NCI-H345 treated with DMSO at 0.1 percent for 48 hours (cell line): ENCODE measurements at regions not wholly inside any gene's neighbourhood (a gene's known extent, or its start where the extent isn't known, plus 50 kb on each side); places are given as distances from the start of the nearest gene placed in this dataset.
"Not testable (repeated sequence)": the region's sequence is repeated elsewhere in the genome, so short reads cannot be mapped to it uniquely, and the experiment has no call there.

ENCODE experiments used
- DNase-seq: peaks from one replicate; lab custom pipeline; 2025; ENCODE audit not compliant: unreplicated experiment; lab: John Stamatoyannopoulos, UW

DNA sequence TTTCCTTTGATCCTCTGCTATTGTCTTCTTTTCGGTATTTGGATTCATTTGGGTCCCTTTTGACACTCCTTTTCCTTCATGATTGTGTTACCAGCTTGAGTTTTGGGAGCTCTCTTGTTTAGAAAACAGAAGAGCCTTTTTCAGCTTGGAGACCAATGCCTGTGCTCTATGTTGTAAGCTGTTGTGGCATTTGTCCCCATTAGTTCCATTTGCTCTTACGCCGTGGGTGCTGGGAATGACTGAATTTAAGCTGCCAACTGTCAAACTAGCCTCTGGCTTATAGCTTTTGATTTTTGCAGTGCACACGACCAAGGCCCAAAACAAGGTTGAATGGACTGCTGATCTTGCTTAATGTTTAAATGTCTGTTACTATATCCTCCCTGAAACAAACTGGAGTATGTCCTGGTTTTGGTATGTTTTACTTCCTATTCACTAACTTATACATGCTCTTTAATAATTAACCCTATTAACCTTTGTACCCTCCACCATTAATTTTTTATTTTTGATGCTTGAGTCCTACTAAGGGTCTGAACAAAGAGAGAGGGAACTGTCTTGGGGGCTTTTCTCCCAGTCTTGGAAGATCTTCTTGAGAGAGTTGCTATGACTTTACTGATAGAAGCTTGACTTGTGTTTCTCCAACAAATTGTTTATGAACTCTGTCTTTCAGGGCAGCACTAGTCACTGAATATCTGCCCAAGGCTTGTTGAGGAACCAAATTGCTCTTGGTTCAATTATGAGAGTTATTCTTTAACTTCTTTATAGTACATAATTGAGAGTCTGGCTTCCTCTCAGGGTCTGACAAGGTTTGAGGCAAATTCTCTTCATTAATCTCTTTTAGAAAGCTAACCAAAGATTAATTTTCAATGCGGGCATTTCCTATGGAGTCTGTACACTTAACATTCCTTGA lies 100.3 kb upstream of the SIRPG start:
- DNase-seq: no peak

- DNase-seq: no peak
These were observed 99.5 kb upstream of the SIRPG start for GRCh38 chr20:1757072-1757471.

DNA sequence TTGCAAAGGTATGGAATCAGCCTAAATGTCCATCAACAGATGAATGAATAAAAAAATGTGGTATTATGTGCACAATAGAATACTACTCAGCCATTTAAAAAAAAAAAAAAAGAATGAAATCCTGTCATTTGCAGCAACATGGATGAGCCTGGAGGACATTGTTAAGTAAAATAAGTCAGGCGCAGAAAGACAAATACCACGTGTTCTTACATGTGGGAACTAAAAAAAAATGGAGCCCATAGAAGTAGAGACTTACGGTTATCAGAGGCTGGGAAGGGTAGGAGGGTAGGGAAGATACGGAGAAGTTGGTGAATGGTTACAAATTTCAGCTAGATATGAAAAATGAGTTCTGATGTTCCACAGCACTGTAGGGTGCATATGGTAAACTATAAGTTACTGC lies 97.2 kb upstream of the SIRPG start:
- no peak for DNase-seq

- DNase-seq: no peak
These were observed 96.7 kb upstream of the SIRPG start for GRCh38 chr20:1754306-1754705.

- no peak for DNase-seq
These were observed 94.5 kb upstream of the SIRPG start for GRCh38 chr20:1752045-1752444.

DNA sequence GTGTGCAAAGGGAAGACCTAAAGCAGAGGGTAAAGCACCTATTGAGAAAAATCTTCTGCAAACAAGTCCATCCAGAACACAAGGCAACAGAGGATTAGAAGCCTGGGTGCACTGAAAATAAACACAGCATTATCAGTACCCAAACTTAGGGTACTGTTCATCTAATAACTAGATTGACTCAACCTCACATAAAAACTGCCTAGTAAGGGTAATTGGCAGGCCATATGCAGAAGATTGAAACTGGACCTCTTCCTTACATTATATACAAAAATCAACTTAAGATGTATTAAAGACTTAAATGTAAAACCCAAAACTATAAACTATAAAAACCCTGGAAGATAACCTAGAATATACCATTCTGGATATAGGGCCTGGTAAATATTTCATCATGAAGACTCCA lies 91.2 kb upstream of the SIRPG start:
- no peak for DNase-seq

DNA sequence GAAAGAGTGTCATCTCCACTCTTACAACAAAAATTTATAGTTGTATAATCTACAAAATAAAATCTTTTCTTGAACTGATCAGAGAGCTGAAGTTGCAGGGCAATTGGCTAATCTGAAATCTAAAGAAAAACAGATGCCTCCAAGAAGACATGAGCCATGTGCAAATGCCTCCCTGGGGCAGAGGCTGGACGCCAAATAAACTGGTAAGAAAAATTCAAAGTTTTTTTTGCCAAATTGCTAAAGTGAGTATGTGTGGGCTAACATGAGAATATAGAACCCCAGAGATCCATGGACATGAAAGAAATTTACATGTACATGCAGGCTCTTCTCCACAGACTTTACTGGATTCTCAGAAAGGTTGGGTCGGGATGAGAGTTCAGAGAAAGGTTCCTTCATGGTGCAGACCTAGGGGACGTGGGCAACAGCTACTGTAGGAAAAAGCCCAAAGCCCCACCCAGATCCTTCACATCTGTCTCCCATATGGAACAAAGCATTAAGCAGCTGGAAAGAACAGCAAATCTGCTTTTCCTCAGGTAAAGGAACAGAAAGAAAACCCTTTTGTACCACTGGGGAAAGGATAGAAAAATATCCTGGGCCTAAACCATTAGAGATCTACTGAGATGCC lies 90.5 kb upstream of the SIRPG start:
- DNase-seq: no peak

GRCh38 chr20:1742049-1742434 lies 84.5 kb upstream of the SIRPG start:
- DNase-seq: not testable (repeated sequence)

GRCh38 chr20:1741309-1742048 lies 83.9 kb upstream of the SIRPG start:
- DNase-seq: no peak

DNA sequence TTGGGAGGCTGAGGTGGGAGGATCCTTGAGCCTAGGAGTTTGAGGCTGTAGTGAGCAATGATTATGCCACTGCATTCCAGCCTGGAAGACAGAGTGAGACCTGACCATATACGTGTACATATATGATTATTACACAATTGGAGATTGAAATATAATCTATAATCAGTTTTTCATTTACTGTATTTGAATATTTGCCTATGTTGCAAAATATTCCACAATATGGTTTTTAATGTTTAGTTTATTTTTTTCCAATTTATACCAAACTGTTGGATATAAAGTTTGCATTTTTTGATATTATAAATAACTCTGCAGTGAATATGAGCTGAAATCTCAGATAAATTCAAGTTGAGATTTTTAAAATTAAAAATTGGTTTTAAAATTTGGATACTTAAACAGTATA lies 79.6 kb upstream of the SIRPG start:
- no peak for DNase-seq

DNA sequence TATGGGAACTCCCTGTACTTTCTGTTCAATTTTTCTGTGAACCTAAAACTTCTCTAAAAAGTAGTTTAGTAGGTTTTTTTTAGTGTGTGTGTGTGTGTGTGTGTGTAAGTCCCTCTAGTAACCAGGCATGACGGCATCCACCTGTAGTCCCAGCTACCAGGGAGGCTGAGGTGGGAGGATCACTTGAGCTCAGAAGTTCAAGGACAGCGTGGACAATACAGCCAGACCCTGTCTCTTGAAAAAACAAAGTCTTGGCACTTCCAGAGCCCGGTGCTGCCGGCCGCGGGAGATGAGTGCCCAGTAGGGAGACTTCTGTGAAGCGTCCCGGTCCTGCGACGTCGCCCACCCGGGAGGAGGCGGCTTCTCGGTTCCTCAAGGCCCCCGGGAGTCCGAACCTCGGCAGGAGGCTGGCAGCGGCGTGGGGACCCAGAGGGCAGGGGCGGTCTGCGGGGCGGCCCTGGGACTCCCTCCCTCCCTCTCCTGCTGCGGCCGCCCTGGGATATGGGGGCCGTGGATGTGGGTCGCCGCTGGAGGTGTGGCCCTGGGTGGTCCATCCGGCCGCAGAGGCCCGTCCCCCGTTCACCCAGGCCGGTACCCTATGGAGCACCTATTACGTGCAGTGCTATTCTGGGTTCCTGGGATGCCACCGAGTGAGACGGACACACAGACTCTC lies 78.0 kb upstream of the SIRPG start:
- DNase-seq: no peak

DNA sequence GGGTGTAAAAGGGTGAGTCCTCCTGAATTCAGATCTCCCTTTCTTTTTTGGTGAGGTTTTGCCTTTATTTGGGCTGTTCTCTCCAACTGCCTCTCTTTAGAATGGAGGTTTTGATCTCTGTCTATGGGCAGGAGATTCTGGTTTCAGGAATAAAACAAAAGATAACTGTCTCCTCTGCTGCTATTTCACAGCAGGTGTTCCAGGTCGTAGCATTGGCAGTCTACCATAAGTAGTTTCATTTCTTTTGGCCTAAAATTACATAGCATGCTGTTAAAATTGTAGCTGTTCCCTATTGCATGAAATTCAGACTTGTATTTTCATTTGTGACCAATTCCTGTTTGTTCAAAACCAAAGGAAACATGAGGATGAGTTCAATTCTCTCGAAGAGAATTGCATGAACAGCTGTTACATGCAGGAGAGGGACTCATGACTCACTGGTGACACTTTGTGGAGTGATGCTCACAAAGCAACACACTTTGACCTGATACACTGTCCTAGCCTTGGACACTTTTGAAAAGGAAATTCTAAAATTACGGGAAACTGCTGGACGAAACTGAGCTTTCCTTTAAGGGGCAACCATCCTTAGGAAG lies 76.8 kb upstream of the SIRPG start:
- DNase-seq: no peak

DNA sequence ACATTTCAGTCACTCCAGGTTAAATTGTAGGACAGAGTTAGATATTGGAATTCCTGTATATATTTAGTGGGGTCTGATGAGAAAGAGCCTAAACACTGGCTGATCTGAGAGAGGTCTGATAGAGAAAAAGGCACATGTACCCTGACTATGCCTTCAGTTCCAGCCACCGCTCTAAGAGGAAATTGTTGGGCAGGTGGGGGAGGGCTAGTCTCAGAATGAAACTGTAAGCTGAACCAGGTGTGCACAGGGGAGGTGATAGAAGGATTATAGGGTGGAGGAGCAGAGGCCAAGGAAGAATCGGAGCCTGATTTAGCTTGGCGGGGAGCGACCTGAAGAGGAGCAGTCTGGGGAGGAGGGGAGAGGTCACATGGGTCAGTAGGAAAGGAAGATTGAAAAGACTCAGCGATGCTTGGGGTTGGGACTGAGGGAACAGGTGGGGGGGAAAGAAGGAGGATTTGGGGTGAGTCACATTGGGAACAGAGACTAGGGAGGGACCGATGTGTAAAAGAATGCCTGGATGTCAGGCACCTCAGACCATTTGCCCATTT lies 74.3 kb upstream of the SIRPG start:
- not testable (repeated sequence) for DNase-seq

GRCh38 chr20:1730981-1731711 lies 73.6 kb upstream of the SIRPG start:
- not testable (repeated sequence) for DNase-seq

DNA sequence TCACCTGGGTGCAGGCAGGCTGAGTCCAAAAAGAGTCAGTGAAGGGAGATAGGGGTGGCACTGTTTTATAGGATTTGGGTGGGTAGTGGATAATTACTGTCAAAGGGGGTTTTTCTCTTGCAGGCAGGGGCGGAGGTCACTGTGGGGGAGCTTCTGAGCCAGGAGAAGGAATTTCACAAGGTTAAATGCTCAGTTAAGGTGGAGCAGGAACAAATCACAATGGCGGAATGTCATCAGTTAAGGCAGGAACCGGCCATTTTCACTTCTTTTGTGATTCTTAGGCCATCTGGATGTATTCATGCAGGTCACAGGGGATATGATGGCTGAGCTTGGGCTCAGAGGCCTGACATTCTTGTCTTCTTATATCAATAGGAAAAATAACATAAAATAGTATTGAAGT lies 69.7 kb upstream of the SIRPG start:
- not testable (repeated sequence) for DNase-seq

- DNase-seq: no peak
These were observed 67.3 kb upstream of the SIRPG start for GRCh38 chr20:1724901-1725300.

GRCh38 chr20:1722513-1723050 lies 65.0 kb upstream of the SIRPG start:
- DNase-seq: no peak

DNA sequence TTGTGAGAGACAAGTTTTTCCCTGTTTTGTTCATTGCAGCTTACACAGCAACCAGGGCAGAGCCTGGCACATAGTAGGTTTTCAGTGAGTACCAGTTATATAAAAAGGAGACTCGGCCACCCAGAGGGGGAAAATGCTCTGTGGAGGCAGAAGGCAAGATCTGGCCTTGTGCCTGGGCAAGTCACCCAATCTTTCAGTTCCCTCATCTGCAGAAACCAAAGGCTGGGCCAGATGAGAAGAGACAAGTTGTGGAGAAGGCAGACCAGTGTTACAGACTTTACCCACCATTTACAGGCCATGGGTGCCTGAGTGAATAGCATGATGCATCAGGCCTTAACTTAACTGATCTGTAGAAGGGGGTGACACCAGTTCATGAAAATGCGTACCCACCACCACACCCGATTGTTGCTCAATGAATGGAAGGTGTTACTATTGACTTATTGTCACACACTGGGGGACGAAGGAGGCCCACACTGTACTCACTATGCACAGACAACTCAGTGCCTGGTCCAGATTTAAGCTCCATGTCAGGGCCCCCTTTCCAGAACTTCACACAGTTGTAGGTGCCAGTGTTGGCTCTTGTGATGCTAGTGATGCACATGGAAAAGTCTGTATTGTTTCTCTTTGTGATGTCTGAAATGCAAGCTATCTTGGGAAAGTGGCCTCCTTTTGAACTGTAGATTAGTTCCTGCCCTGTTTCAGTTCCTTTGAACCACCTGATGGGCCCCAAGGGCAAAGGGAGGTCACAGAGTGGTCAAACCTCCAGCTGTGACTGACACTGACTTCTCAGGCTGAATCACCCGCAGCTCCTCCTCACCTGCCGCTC lies 64.3 kb upstream of the SIRPG start:
- DNase-seq: no peak
